ENCODE measurements at regions not wholly inside any gene's neighbourhood (a gene's known extent, or its start where the extent isn't known, plus 50 kb on each side); places are given as distances from the start of the nearest gene placed in this dataset.

- no peak for TF ChIP-seq CTCF (IDR thresholded peaks at IDR 0.05; ENCODE audit: extremely low read depth, missing control alignments)
- DNase-seq (ENCODE audit: low spot score): no peak
Measured at GRCh38 chr14:104390941-104391901, 188.3 kb upstream of the C14orf180 start.

- no peak for DNase-seq (ENCODE audit: low spot score)
- TF ChIP-seq CTCF (IDR thresholded peaks at IDR 0.05; ENCODE audit: extremely low read depth, missing control alignments): no peak
Measured at GRCh38 chr14:104392001-104392395, 187.6 kb upstream of the C14orf180 start.

- DNase-seq (ENCODE audit: low spot score): no peak
- no peak for TF ChIP-seq CTCF (IDR thresholded peaks at IDR 0.05; ENCODE audit: extremely low read depth, missing control alignments)
Measured at GRCh38 chr14:104392396-104393198, 187.0 kb upstream of the C14orf180 start.

GRCh38 chr14:104393199-104393897 lies 186.2 kb upstream of the C14orf180 start:
- TF ChIP-seq CTCF (IDR thresholded peaks at IDR 0.05; ENCODE audit: extremely low read depth, missing control alignments): no peak
- no peak for DNase-seq (ENCODE audit: low spot score)

GRCh38 chr14:104393898-104394381 lies 185.6 kb upstream of the C14orf180 start:
- TF ChIP-seq CTCF (IDR thresholded peaks at IDR 0.05; ENCODE audit: extremely low read depth, missing control alignments): no peak
- DNase-seq (ENCODE audit: low spot score): no peak

- TF ChIP-seq CTCF (IDR thresholded peaks at IDR 0.05; ENCODE audit: extremely low read depth, missing control alignments): no peak
- DNase-seq (ENCODE audit: low spot score): no peak
Measured at GRCh38 chr14:104394409-104394851, 185.1 kb upstream of the C14orf180 start.

Measured in GM20000 (cell line).